Gastrocnemius medialis (tissue), 4 donors: ENCODE measurements at regions not wholly inside any gene's neighbourhood (a gene's known extent, or its start where the extent isn't known, plus 50 kb on each side); places are given as distances from the start of the nearest gene placed in this dataset.

ENCODE experiments used
- POLR2A ChIP-seq, 2 donors: fragments of 450-650 bp; IDR thresholded peaks; one replicate each; pipeline ENCODE4 v1.6.1; 2017; ENCODE audit warnings: antibody characterized with exemption in 2 of 2, mild to moderate bottlenecking in 2 of 2, moderate library complexity in 2 of 2
- TF ChIP-seq, protein P1 (sequence below), 5 experiments: fragments of 450-650 bp in 3 of 5; fragments of 200-600 bp in 2 of 5; sonication (generic) in 2 of 5; IDR thresholded peaks in 4 of 5; conservative IDR thresholded peaks in 1 of 5; 1 replicate in 4 of 5; 2 replicates in 1 of 5; pipeline ENCODE4 v1.5.1; 2016 to 2019; ENCODE audit warnings: antibody characterized with exemption in 5 of 5, mild to moderate bottlenecking in 3 of 5, moderate library complexity in 3 of 5

DNA sequence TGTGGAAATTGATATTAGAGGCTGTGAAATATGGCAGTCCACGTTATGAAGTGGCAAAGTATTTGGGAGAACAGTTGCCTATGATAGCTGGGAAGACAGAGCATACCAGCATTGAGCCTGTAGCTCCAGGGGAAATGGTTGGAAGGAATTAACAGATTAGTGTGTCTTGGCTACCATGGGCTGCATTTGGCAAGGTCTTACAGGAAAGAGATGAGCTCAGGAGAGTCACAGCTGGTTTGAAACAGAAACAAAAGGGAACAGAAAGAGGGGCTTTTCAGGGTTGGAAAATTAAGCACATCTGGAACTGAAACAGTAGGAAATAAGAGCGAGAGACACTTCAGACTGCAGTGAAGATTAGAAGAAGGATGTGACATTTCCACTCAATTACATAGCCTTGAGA is 141.7 kb downstream of the FBLN2 start:
- TF ChIP-seq POLR2A (IDR thresholded peaks at IDR 0.05), result no peak
- TF ChIP-seq, protein P1, sequence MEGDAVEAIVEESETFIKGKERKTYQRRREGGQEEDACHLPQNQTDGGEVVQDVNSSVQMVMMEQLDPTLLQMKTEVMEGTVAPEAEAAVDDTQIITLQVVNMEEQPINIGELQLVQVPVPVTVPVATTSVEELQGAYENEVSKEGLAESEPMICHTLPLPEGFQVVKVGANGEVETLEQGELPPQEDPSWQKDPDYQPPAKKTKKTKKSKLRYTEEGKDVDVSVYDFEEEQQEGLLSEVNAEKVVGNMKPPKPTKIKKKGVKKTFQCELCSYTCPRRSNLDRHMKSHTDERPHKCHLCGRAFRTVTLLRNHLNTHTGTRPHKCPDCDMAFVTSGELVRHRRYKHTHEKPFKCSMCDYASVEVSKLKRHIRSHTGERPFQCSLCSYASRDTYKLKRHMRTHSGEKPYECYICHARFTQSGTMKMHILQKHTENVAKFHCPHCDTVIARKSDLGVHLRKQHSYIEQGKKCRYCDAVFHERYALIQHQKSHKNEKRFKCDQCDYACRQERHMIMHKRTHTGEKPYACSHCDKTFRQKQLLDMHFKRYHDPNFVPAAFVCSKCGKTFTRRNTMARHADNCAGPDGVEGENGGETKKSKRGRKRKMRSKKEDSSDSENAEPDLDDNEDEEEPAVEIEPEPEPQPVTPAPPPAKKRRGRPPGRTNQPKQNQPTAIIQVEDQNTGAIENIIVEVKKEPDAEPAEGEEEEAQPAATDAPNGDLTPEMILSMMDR (IDR thresholded peaks at IDR 0.05 in 4 of 5, conservative IDR thresholded peaks at IDR 0.05 in 1 of 5), result no peak
